ENCODE measurements at regions not wholly inside any gene's neighbourhood (a gene's known extent, or its start where the extent isn't known, plus 50 kb on each side); places are given as distances from the start of the nearest gene placed in this dataset.

DNA sequence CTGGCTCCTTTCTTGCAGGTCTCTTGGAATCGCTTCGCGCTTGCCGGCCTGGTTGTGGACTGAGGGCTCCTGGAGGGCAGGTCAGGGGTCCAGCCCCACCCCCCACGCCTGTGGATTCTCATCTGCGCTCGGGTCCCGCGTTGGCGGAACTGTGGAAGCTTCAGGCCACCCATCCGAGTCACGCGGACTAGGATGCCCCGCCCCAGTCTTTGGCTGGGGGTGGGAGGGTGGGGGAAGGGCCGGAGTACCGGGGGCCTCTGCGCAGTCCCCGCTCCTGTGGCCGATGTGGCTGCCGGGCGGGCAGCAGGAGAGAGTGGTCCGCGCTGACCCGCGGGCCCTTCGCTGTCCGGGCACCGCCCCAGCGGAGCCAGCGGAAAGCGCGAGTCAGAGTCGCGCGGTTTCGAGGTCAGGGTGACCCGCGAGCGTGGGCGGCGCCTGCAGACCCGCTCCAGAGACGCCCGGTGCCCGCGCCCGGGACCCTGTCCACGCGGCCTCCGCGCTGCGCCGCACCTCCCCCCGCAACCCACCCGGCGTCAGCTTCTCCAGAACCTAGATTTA is 114.2 kb downstream of the KLF13 start:
- TF ChIP-seq, protein P1, sequence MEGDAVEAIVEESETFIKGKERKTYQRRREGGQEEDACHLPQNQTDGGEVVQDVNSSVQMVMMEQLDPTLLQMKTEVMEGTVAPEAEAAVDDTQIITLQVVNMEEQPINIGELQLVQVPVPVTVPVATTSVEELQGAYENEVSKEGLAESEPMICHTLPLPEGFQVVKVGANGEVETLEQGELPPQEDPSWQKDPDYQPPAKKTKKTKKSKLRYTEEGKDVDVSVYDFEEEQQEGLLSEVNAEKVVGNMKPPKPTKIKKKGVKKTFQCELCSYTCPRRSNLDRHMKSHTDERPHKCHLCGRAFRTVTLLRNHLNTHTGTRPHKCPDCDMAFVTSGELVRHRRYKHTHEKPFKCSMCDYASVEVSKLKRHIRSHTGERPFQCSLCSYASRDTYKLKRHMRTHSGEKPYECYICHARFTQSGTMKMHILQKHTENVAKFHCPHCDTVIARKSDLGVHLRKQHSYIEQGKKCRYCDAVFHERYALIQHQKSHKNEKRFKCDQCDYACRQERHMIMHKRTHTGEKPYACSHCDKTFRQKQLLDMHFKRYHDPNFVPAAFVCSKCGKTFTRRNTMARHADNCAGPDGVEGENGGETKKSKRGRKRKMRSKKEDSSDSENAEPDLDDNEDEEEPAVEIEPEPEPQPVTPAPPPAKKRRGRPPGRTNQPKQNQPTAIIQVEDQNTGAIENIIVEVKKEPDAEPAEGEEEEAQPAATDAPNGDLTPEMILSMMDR (IDR thresholded peaks at IDR 0.05; ENCODE audit: insufficient read depth, low read depth, low read length): no peak
- TF ChIP-seq EZH2 (IDR thresholded peaks at IDR 0.05; ENCODE audit: insufficient read depth, low read length): no peak
